CD14-positive monocyte (primary cell): ENCODE measurements at regions not wholly inside any gene's neighbourhood (a gene's known extent, or its start where the extent isn't known, plus 50 kb on each side); places are given as distances from the start of the nearest gene placed in this dataset.

Experiments used
- DNase-seq, 3 donors: peaks; one replicate each; pipeline ENCODE4 v3.0.0-alpha.2; 2011 to 2022
- H2AFZ ChIP-seq: 2 replicates; pipeline ENCODE4 v1.6.0; 2012; ENCODE audit warnings: mild to moderate bottlenecking, low read depth, low read length, inconsistent platforms; ENCODE audit not compliant: insufficient read depth, poor library complexity, severe bottlenecking
- H3K27ac ChIP-seq, 2 donors: 1 replicate in 1 of 2; 2 replicates in 1 of 2; pipeline ENCODE4 v1.5.1; 2012 to 2013; ENCODE audit warnings: low read length in 2 of 2, control low read depth in 1 of 2, inconsistent platforms in 1 of 2, low read depth in 1 of 2, mild to moderate bottlenecking in 1 of 2
- H3K27me3 ChIP-seq, 2 donors: one replicate each; pipeline versions ENCODE4 v1.6.0 to v1.6.1; 2011 to 2013; ENCODE audit warnings: low read length in 2 of 2; ENCODE audit not compliant: control insufficient read depth in 2 of 2, insufficient read depth in 2 of 2
- H3K36me3 ChIP-seq, 2 donors: replicated peaks in 1 of 2; 1 replicate in 1 of 2; 2 replicates in 1 of 2; pipeline versions ENCODE4 v1.5.1 to v1.6.1; 2012 to 2013; ENCODE audit warnings: low read length in 2 of 2, control low read depth in 1 of 2, inconsistent platforms in 1 of 2, mild to moderate bottlenecking in 1 of 2; ENCODE audit not compliant: insufficient read depth in 2 of 2, control insufficient read depth in 1 of 2
- H3K4me1 ChIP-seq, 2 donors: 1 replicate in 1 of 2; 2 replicates in 1 of 2; pipeline versions ENCODE4 v1.5.1 to v1.6.1; 2012 to 2013; ENCODE audit warnings: low read length in 2 of 2, control low read depth in 1 of 2, inconsistent platforms in 1 of 2, mild to moderate bottlenecking in 1 of 2, moderate library complexity in 1 of 2; ENCODE audit not compliant: insufficient read depth in 2 of 2, control insufficient read depth in 1 of 2
- H3K4me2 ChIP-seq: replicated peaks from 2 replicates; pipeline ENCODE3; 2012; ENCODE audit warnings: low read length, moderate library complexity, mild to moderate bottlenecking; ENCODE audit not compliant: poor library complexity, severe bottlenecking; ENCODE audit errors: extremely low read depth
- H3K4me3 ChIP-seq, 3 experiments: fragments of 200-600 bp in 1 of 3; sonication (generic) in 1 of 3; replicated peaks in 1 of 3; 1 replicate in 2 of 3; 2 replicates in 1 of 3; pipeline ENCODE4 v1.5.1; 2011 to 2013; ENCODE audit warnings: low read length in 3 of 3, mild to moderate bottlenecking in 3 of 3, control low read depth in 2 of 3, low read depth in 2 of 3, inconsistent platforms in 1 of 3, moderate library complexity in 1 of 3
- H3K79me2 ChIP-seq: 2 replicates; pipeline ENCODE4 v1.6.0; 2012; ENCODE audit warnings: mild to moderate bottlenecking, control low read depth, inconsistent platforms, low read length, moderate library complexity; ENCODE audit not compliant: insufficient read depth
- H3K9ac ChIP-seq: 2 replicates; pipeline ENCODE4 v1.6.0; 2017; ENCODE audit warnings: low read length, mild to moderate bottlenecking; ENCODE audit not compliant: insufficient read depth, poor library complexity, severe bottlenecking
- H3K9me3 ChIP-seq, 2 donors: replicated peaks in 1 of 2; 1 replicate in 1 of 2; 2 replicates in 1 of 2; pipeline versions ENCODE4 v1.5.1 to v1.6.1; 2012 to 2013; ENCODE audit warnings: low read length in 2 of 2, control low read depth in 1 of 2; ENCODE audit not compliant: control insufficient read depth in 1 of 2, insufficient read depth in 1 of 2
- H4K20me1 ChIP-seq: 2 replicates; pipeline ENCODE4 v1.6.0; 2012; ENCODE audit warnings: mild to moderate bottlenecking, low read length, control low read depth, moderate library complexity; ENCODE audit not compliant: insufficient read depth
- H3K27ac Mint-ChIP-seq, 7 donors: one replicate each; pipeline ENCODE4 v1.8.0; 2020; ENCODE audit warnings: mild to moderate bottlenecking in 7 of 7, mixed read lengths in 7 of 7, moderate library complexity in 6 of 7, inconsistent platforms in 2 of 7
- H3K27me3 Mint-ChIP-seq, 3 donors: one replicate each; pipeline ENCODE4 v1.8.0; 2021 to 2022; ENCODE audit warnings: low read depth in 3 of 3, mild to moderate bottlenecking in 3 of 3, mixed read lengths in 3 of 3, moderate library complexity in 3 of 3, inconsistent platforms in 1 of 3
- H3K36me3 Mint-ChIP-seq, 2 donors: one replicate each; pipeline ENCODE4 v1.8.0; 2020; ENCODE audit warnings: mixed read lengths in 2 of 2, inconsistent platforms in 1 of 2, mild to moderate bottlenecking in 1 of 2
- H3K4me1 Mint-ChIP-seq: one replicate; pipeline ENCODE4 v1.8.0; 2020; ENCODE audit warnings: mild to moderate bottlenecking, mixed read lengths
- H3K4me3 Mint-ChIP-seq, 2 donors: one replicate each; pipeline ENCODE4 v1.8.0; 2020; ENCODE audit warnings: mild to moderate bottlenecking in 2 of 2, mixed read lengths in 2 of 2, moderate library complexity in 1 of 2
- H3K9me3 Mint-ChIP-seq, 7 donors: one replicate each; pipeline ENCODE4 v1.8.0; 2020 to 2022; ENCODE audit warnings: mixed read lengths in 7 of 7, mild to moderate bottlenecking in 6 of 7, moderate library complexity in 6 of 7, inconsistent platforms in 2 of 7
- WGBS: methylation state at CpG from one replicate; pipeline ENCODE4 v1.1.5; 2013; ENCODE audit warnings: missing lambda C conversion rate; ENCODE audit not compliant: insufficient coverage; 5-methylcytosine and 5-hydroxymethylcytosine counted together
- intact Hi-C, 2 donors: fragments of 100-400 bp; cut with micrococcal nuclease; formaldehyde crosslinking; loops; one replicate each; pipeline versions ENCODE4 v1.15.0 to v1.15.1; 2023
- TF ChIP-seq, protein P1 (sequence below): fragments of 200-600 bp; IDR thresholded peaks from one replicate; pipeline ENCODE4 v1.8.0; 2022; ENCODE audit warnings: antibody characterized with exemption, mild to moderate bottlenecking

DNA sequence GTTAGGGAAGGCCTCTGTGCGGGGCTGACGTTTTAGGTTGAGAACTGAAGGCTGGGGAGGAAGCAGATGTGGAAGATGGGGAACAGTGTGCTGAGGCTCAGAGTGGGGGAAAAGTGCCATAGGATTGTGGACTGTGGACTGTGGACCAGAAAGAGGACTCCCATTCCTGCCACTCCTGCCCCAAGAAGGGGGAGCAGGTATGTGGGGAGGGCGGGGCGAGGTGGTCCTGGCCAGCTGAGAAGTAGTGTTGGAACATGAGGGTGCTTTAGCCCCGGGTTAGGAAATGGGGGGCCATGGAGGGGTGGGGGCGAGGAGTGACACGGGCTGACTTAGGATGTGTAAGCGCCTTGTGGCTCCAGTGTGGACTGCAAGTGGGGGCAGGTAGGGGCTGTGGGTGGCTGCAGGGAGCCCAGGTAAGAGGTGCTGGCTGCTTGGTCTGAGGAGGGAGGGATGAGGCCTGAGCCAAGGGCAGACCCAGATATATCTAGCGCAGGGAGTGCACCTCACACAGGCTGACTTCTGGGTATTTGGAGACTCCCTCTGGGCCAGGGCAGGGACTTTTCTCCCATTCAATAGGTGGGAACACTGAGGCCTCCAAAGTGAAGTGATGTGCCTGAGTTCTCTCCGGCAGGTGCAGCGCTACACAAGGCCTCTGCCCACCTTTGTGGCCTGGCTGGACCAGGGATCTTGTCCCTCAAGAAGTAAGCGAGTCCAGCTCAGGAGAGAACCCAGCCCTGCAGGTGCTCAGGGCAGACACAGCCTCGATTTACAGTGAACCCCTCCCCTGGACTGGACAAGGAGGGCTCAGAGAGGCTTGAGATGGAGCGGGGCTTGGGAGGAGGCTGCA lies 76.6 kb upstream of the TOX2 start:
- Mint-ChIP-seq H3K36me3 (no peaks in the 10 kb centered on the region), H3K27ac (no peak overlapping the region), H3K4me1 (no peaks in the 10 kb centered on the region), H3K27me3 (peaks cover 17 to 26% (median 25%) of the 10 kb centered on the region in 3 donors), H3K9me3 (peaks cover 0 to 2% (median 0%) of the 10 kb centered on the region in 7 donors), H3K4me3 (no peak overlapping the region)
- H2AFZ ChIP-seq, result no peak overlapping the region
- H3K4me2 ChIP-seq, result no peak overlapping the region
- no peaks in the 10 kb centered on the region for H3K4me1 ChIP-seq
- 91% methylated on average over 10 of the region's 14 CpGs for WGBS
- no peaks in the 10 kb centered on the region for H4K20me1 ChIP-seq
- H3K9me3 ChIP-seq, result no peaks in the 10 kb centered on the region
- no peaks in the 10 kb centered on the region for H3K36me3 ChIP-seq
- TF ChIP-seq, protein P1, sequence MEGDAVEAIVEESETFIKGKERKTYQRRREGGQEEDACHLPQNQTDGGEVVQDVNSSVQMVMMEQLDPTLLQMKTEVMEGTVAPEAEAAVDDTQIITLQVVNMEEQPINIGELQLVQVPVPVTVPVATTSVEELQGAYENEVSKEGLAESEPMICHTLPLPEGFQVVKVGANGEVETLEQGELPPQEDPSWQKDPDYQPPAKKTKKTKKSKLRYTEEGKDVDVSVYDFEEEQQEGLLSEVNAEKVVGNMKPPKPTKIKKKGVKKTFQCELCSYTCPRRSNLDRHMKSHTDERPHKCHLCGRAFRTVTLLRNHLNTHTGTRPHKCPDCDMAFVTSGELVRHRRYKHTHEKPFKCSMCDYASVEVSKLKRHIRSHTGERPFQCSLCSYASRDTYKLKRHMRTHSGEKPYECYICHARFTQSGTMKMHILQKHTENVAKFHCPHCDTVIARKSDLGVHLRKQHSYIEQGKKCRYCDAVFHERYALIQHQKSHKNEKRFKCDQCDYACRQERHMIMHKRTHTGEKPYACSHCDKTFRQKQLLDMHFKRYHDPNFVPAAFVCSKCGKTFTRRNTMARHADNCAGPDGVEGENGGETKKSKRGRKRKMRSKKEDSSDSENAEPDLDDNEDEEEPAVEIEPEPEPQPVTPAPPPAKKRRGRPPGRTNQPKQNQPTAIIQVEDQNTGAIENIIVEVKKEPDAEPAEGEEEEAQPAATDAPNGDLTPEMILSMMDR, result no peak
- no peak for DNase-seq
- H3K27ac ChIP-seq, result no peak overlapping the region
- peaks cover 0 to 8% of the 10 kb centered on the region in 2 donors for H3K27me3 ChIP-seq
- no peak overlapping the region for H3K9ac ChIP-seq
- no peaks in the 10 kb centered on the region for H3K79me2 ChIP-seq
- H3K4me3 ChIP-seq, result no peak overlapping the region
- intact Hi-C loops, result no loop called here

DNA sequence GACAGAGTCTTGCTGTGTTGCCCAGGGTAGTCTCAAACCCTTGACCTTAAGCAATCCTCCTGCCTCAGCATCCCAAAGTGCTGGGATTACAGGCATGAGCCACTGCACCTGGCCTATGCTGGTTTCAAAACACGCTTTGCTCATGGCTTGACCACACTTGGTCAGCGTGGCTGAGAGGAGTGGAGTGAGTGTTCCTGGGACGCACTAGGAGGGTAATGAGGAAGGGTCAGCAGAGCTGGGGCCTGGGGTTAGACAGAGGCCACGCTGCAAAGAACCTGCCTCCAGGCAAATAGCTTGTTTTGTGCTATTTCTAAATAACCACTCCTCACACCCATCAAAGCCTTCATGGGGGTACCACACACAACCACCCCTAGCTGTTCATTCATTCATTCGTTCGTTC lies 77.9 kb upstream of the TOX2 start:
- Histone ChIP-seq H3K4me3 (no peak overlapping the region), H3K27me3 (peaks cover 0 to 6% of the 10 kb centered on the region in 2 donors), H3K9ac (no peak overlapping the region), H3K4me2 (no peak overlapping the region), H3K36me3 (no peaks in the 10 kb centered on the region), H3K9me3 (no peaks in the 10 kb centered on the region), H3K79me2 (no peaks in the 10 kb centered on the region), H2AFZ (no peak overlapping the region), H3K4me1 (no peaks in the 10 kb centered on the region), H3K27ac (no peak overlapping the region), H4K20me1 (no peaks in the 10 kb centered on the region)
- intact Hi-C loops, result no loop called here
- no peak for DNase-seq
- Mint-ChIP-seq H3K27me3 (peaks cover 22 to 34% (median 26%) of the 10 kb centered on the region in 3 donors), H3K36me3 (no peaks in the 10 kb centered on the region), H3K4me3 (no peak overlapping the region), H3K4me1 (no peaks in the 10 kb centered on the region), H3K27ac (no peak overlapping the region), H3K9me3 (peaks cover 0 to 2% (median 0%) of the 10 kb centered on the region in 7 donors)
- TF ChIP-seq, protein P1, result no peak
- WGBS, result 92% methylated on average over 3 of the region's 6 CpGs
